T-helper 2 cell treated with Interferon-gamma antibody and Interleukin-4, amounts not matched to agents 5 μg/mL and 100 μg/mL, for 36 hours (primary cell): ENCODE measurements at regions not wholly inside any gene's neighbourhood (a gene's known extent, or its start where the extent isn't known, plus 50 kb on each side); places are given as distances from the start of the nearest gene placed in this dataset.
"Not testable (repeated sequence)": the region's sequence is repeated elsewhere in the genome, so short reads cannot be mapped to it uniquely, and the experiment has no call there.

Experiments
- DNase-seq: peaks from one replicate; pipeline ENCODE4 v3.0.0; 2021; ENCODE audit warnings: low spot score
- H3K27ac Mint-ChIP-seq: one replicate; pipeline ENCODE4 v1.8.0; 2021; ENCODE audit warnings: mild to moderate bottlenecking, mixed read lengths
- H3K27me3 Mint-ChIP-seq: one replicate; pipeline ENCODE4 v1.8.0; 2021; ENCODE audit warnings: low read depth, mixed read lengths
- H3K36me3 Mint-ChIP-seq: one replicate; pipeline ENCODE4 v1.8.0; 2021; ENCODE audit warnings: low read depth, mixed read lengths
- H3K4me1 Mint-ChIP-seq: one replicate; pipeline ENCODE4 v1.8.0; 2021; ENCODE audit warnings: low read depth, mixed read lengths
- H3K4me3 Mint-ChIP-seq: one replicate; pipeline ENCODE4 v1.8.0; 2022; ENCODE audit warnings: mild to moderate bottlenecking, moderate library complexity, mixed read lengths
- H3K9me3 Mint-ChIP-seq: one replicate; pipeline ENCODE4 v1.8.0; 2021; ENCODE audit warnings: mixed read lengths

DNA sequence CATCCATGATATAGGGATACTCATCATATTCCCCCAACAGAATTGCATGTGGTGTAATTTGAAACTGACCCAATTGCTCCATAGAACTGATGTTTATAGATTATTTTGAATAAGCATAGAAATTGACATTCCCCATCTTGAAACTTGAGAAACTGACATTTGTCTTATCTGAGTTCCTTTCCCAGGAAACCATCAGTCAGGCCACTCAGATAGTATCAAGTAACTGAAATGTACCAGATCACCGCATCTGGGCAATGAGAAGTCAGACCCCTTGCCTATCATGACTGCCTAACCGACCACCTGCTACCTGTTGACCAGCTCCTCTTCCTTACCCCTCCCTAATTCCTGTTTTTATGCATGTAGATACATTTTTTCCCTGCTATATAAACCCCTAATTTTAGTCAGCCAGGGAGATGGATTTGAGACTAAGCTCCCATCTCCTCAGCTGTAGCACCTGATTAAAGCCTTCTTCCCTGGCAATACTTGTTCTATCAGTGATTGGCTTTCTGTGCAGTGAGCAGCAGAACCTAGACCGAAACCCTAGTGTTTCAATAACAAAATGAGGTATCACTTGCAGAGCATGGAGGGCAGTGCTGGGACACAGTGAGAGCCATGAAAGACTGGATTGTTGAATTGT lies 274.5 kb downstream of the LPIN1 start:
- no peak for DNase-seq
- Mint-ChIP-seq H3K4me1 (no peaks in the 10 kb centered on the region), H3K27me3 (peaks cover 7% of the 10 kb centered on the region), H3K9me3 (peaks cover 31% of the 10 kb centered on the region), H3K27ac (no peak overlapping the region), H3K36me3 (no peaks in the 10 kb centered on the region), H3K4me3 (no peak overlapping the region)

DNA sequence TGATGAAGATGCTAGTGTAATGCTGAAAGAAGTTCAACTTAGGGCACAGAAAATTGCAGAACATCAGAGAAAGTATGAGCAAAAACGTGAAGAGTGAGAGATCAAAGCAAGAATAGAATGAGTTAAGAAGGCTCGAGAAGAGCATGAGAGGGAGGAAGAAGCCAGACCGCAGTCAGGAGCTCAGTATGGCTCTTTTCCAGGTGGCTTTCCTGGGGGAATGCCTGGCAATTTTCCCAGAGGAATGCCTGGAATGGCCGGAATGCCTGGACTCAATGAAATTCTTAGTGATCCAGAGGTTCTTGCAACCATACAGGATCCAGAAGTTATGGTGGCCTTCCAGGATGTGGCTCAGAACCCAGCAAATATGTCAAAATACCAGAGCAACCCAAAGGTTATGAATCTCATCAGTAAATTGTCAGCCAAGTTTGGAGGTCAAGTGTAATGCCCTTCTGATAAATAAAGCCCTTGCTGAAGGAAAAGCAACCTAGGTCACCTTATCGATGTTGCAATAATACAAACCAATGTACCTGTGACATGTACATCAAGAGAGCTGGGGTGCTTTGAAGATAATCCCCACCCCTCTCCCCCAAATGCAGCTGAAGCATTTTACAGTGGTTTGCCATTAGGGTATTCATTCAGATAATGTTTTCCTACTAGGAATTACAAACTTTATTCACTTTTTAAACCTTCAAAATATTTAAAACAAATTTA lies 277.9 kb downstream of the LPIN1 start:
- not testable (repeated sequence) for H3K36me3 Mint-ChIP-seq

DNA sequence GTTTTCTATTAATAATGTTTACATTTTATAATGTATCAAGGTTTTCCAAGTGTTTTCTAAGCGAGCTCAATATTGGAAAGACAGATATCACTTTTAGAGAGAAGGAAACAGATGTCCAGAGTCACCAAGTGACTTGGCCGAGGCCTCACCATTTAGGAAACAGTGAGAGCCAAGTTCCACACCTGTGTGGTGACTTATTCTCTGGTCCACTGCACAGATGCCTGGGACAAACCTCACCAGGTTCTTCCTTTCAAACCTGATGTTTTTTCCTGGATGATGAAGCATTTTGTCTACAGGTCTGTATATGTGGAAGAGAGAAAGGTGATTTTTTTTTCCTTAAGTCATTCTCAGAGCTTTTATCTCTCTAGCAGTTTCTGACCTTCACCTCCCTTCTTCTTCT lies 280.7 kb downstream of the LPIN1 start:
- Mint-ChIP-seq H3K27ac (no peak overlapping the region), H3K9me3 (peaks cover 5% of the 10 kb centered on the region), H3K36me3 (no peaks in the 10 kb centered on the region), H3K4me1 (no peaks in the 10 kb centered on the region), H3K27me3 (no peaks in the 10 kb centered on the region), H3K4me3 (no peak overlapping the region)
- no peak for DNase-seq

More for the DNA sequence above, 277.9 kb downstream of the LPIN1 start:
- H3K27ac Mint-ChIP-seq, DNase-seq, H3K27me3 Mint-ChIP-seq, H3K4me3 Mint-ChIP-seq, H3K4me1 Mint-ChIP-seq: not testable (repeated sequence)
- H3K9me3 Mint-ChIP-seq = peaks cover 26% of the 10 kb centered on the region

GRCh38 chr2:12031866-12032265 lies 285.4 kb downstream of the LPIN1 start:
- Mint-ChIP-seq H3K27ac (no peak overlapping the region), H3K9me3 (no peaks in the 10 kb centered on the region), H3K36me3 (no peaks in the 10 kb centered on the region), H3K4me3 (no peak overlapping the region), H3K4me1 (no peaks in the 10 kb centered on the region), H3K27me3 (peaks cover 8% of the 10 kb centered on the region)
- no peak for DNase-seq

GRCh38 chr2:12032398-12032797 lies 286.0 kb downstream of the LPIN1 start:
- no peak overlapping the region for H3K4me3 Mint-ChIP-seq
- DNase-seq = no peak
- peaks cover 8% of the 10 kb centered on the region for H3K27me3 Mint-ChIP-seq
- H3K9me3 Mint-ChIP-seq = no peaks in the 10 kb centered on the region
- no peaks in the 10 kb centered on the region for H3K4me1 Mint-ChIP-seq
- H3K36me3 Mint-ChIP-seq = no peaks in the 10 kb centered on the region
- no peak overlapping the region for H3K27ac Mint-ChIP-seq

- DNase-seq = no peak
- Mint-ChIP-seq H3K4me1 (no peaks in the 10 kb centered on the region), H3K9me3 (no peaks in the 10 kb centered on the region), H3K4me3 (no peak overlapping the region), H3K36me3 (no peaks in the 10 kb centered on the region), H3K27me3 (peaks cover 8% of the 10 kb centered on the region), H3K27ac (no peak overlapping the region)
These were observed 286.5 kb downstream of the LPIN1 start for GRCh38 chr2:12032975-12033374.

- no peak for DNase-seq
- Mint-ChIP-seq H3K4me3 (no peak overlapping the region), H3K9me3 (no peaks in the 10 kb centered on the region), H3K27ac (no peak overlapping the region), H3K27me3 (peaks cover 8% of the 10 kb centered on the region), H3K36me3 (no peaks in the 10 kb centered on the region), H3K4me1 (no peaks in the 10 kb centered on the region)
These were observed 287.1 kb downstream of the LPIN1 start for GRCh38 chr2:12033494-12033893.

DNA sequence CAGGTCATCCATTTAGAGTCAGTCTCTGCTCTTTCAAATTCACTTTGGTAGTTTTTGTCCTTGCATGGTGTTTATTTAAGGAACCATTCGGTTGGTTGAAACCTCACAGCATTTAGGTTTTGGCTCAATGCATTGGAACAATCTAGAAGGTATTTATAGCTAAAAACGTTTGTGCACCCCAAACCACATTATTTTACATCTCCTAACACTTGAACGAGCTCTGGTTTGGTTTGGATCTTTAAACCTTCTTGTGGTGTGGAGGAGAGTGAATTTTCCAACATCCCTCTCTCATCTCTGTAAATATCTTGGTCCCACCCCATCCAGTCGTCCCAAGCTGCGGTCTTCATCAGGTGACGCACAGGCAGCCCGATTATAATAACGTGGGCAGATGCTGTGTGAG lies 287.9 kb downstream of the LPIN1 start:
- H3K9me3 Mint-ChIP-seq = no peaks in the 10 kb centered on the region
- no peak for DNase-seq
- H3K27ac Mint-ChIP-seq = no peak overlapping the region
- H3K4me1 Mint-ChIP-seq = no peaks in the 10 kb centered on the region
- no peaks in the 10 kb centered on the region for H3K36me3 Mint-ChIP-seq
- peaks cover 8% of the 10 kb centered on the region for H3K27me3 Mint-ChIP-seq
- H3K4me3 Mint-ChIP-seq = no peak overlapping the region

DNA sequence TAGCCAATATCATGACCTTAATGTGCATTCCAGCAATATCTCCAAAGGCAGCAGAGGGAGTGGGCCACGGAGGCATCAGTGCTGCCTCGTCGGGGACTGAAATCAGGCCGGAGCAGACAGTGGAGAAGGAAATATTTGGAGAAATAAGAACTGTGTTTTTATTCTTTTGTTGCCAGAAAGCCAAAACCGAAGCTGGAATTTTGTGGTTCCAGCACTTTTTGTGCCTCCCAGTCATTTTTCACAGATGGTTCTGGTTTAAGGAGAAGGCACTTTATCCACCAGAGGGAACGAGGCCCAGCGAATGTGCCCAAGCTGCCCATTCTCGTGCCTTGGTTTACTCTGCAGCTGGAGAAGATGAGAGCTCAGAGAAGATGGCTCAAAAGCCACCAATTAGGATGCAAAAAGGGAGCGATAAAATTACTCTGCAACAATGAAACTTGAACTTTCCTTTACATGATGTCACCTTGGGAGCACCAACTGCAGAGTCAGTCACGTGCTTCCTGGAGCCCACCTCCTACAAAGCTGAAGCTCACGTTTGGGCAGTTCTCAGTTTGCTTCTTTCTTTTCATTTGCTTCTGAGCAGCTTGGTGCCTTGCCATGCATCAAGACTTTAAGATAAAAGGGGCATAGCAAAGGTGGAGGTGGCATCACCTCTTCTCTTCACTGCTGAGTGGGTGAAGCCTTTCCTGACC lies 288.7 kb downstream of the LPIN1 start:
- no peak overlapping the region for H3K4me3 Mint-ChIP-seq

DNA sequence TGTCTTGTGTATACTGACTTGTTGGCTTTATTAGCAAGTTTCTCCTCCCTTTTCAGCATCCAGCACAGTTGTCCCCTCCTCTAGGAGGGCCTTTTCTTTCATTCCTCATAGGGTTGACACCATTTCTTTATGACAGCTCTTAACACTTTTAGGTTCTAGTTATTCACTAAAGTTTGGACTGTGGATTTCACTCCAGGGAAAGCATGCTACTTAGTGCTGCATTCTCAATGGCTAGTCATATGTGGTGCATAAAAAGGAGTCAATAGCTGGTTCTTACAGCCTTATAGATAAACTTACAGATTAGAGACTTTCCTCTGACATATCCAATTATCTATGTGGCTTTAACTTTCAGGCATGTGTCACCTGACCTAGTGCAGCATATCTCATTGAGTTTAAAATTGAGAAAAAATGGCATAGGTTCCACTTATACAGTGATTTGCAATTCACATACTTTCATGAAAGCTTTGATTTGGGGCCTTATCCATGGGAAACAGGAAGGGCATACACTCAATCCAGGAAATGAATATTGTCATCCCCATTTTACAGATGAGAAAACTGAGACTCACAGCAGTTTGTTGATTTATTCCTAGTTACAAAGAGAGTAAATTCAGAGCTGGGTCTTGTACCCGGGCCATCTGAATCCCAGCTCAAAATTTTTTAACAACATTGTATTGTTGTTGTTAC lies 289.7 kb downstream of the LPIN1 start:
- no peak for DNase-seq
- Mint-ChIP-seq H3K27me3 (peaks cover 8% of the 10 kb centered on the region), H3K4me1 (no peaks in the 10 kb centered on the region), H3K4me3 (no peak overlapping the region), H3K9me3 (no peaks in the 10 kb centered on the region), H3K27ac (no peak overlapping the region), H3K36me3 (no peaks in the 10 kb centered on the region)

More for the DNA sequence above, 288.7 kb downstream of the LPIN1 start:
- Mint-ChIP-seq H3K9me3 (no peaks in the 10 kb centered on the region), H3K36me3 (no peaks in the 10 kb centered on the region), H3K4me1 (no peaks in the 10 kb centered on the region), H3K27me3 (peaks cover 8% of the 10 kb centered on the region), H3K27ac (no peak overlapping the region)
- no peak for DNase-seq

DNA sequence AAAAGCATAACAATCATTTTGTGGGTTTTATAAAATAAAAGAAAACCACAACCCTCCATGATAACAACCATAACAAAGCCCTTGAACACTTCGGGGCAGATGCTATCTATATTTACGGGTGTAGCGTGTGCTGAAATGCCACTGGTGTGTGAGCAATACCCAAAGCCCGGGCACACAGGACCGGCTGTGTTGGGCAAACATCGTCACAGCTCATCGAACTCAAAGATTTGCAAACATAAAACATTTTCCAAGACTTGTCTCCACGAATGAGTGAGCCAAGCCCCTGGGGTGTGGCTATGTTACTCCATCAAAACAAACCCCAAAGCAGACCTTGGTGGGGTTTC lies 290.2 kb downstream of the LPIN1 start:
- Mint-ChIP-seq H3K36me3 (no peaks in the 10 kb centered on the region), H3K4me3 (no peak overlapping the region), H3K9me3 (no peaks in the 10 kb centered on the region), H3K4me1 (no peaks in the 10 kb centered on the region), H3K27me3 (peaks cover 8% of the 10 kb centered on the region), H3K27ac (no peak overlapping the region)
- no peak for DNase-seq

- no peaks in the 10 kb centered on the region for H3K4me1 Mint-ChIP-seq
These were observed 290.9 kb downstream of the LPIN1 start for GRCh38 chr2:12037301-12037700.

GRCh38 chr2:12041236-12041635 lies 294.8 kb downstream of the LPIN1 start:
- peaks cover 23% of the 10 kb centered on the region for H3K27me3 Mint-ChIP-seq
- H3K9me3 Mint-ChIP-seq = no peaks in the 10 kb centered on the region
- H3K4me1 Mint-ChIP-seq = peaks cover 13% of the 10 kb centered on the region
- H3K36me3 Mint-ChIP-seq = no peaks in the 10 kb centered on the region
- no peak overlapping the region for H3K27ac Mint-ChIP-seq
- H3K4me3 Mint-ChIP-seq = no peak overlapping the region
- DNase-seq = no peak

More at GRCh38 chr2:12037301-12037700, 290.9 kb downstream of the LPIN1 start:
- no peak for DNase-seq
- Mint-ChIP-seq H3K27me3 (peaks cover 8% of the 10 kb centered on the region), H3K27ac (no peak overlapping the region), H3K36me3 (no peaks in the 10 kb centered on the region), H3K4me3 (no peak overlapping the region), H3K9me3 (no peaks in the 10 kb centered on the region)

DNA sequence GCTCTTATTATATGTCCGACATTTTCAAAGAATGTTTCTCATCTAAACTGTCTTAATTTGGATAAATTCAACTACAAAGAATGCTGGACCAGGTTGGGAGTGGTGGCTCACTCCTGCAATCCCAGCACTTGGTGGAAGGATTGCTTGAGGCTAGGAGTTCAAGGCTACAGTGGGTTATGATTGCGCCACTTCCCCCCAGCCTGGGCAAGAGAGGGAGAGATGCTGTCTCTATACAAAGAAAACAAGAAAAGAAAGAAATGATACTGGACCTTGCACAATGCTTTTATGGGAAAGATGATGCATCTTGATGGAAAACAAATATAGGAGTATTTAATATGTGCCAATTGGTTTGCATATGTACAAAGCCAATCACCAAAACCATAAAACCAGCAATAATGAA lies 296.7 kb downstream of the LPIN1 start:
- no peaks in the 10 kb centered on the region for H3K9me3 Mint-ChIP-seq
- peaks cover 26% of the 10 kb centered on the region for H3K27me3 Mint-ChIP-seq
- no peaks in the 10 kb centered on the region for H3K36me3 Mint-ChIP-seq
- no peak overlapping the region for H3K27ac Mint-ChIP-seq
- no peak overlapping the region for H3K4me3 Mint-ChIP-seq
- DNase-seq = no peak
- peaks cover 13% of the 10 kb centered on the region for H3K4me1 Mint-ChIP-seq
